ENCODE measurements at regions not wholly inside any gene's neighbourhood (a gene's known extent, or its start where the extent isn't known, plus 50 kb on each side); places are given as distances from the start of the nearest gene placed in this dataset.

GRCh38 chr2:234885118-234885517, 66.7 kb upstream of the SH3BP4 start:
- H3K27ac ChIP-seq (ENCODE audit: low read depth, low read length): no peak overlapping the region
- DNase-seq (ENCODE audit: low read depth in 1 of 2, low spot score in 2 of 2): no peak

More at GRCh38 chr2:234885118-234885517, 66.7 kb upstream of the SH3BP4 start:
- no peak overlapping the region for H3K4me2 ChIP-seq (ENCODE audit: insufficient read depth in 1 of 2, low read depth in 2 of 2, low read length in 2 of 2)
- TF ChIP-seq SIN3A (conservative IDR thresholded peaks at IDR 0.05 in 1 of 2, IDR thresholded peaks at IDR 0.05 in 1 of 2; ENCODE audit: low read depth in 1 of 2, low read length in 2 of 2) (no peak), POU5F1 (IDR thresholded peaks at IDR 0.05; ENCODE audit: low read depth, low read length) (no peak), NANOG (IDR thresholded peaks at IDR 0.05; ENCODE audit: insufficient read depth, low read depth, low read length, poor library complexity, severe bottlenecking) (no peak), TAF7 (optimal IDR thresholded peaks at IDR 0.05; ENCODE audit: borderline replicate concordance, low read depth, low read length) (no peak), KDM1A (IDR thresholded peaks at IDR 0.05; ENCODE audit: borderline replicate concordance, low read length) (no peak), EGR1 (IDR thresholded peaks at IDR 0.05; ENCODE audit: borderline replicate concordance, low read depth, low read length) (no peak), SUZ12 (IDR thresholded peaks at IDR 0.05; ENCODE audit: low read length) (no peak), RNF2 (IDR thresholded peaks at IDR 0.05; ENCODE audit: borderline replicate concordance, low read depth, low read length, missing control alignments, poor library complexity, severe bottlenecking) (no peak)
- no peaks in the 10 kb centered on the region for H4K20me1 ChIP-seq (replicated peaks in 1 of 2; ENCODE audit: control insufficient read depth in 1 of 2, insufficient read depth in 2 of 2, low read length in 2 of 2)
- H2BK12ac ChIP-seq (ENCODE audit: low read depth, low read length): no peak overlapping the region
- no peaks in the 10 kb centered on the region for H3K9me3 ChIP-seq (ENCODE audit: insufficient read depth in 2 of 2, low read depth in 1 of 2, low read length in 1 of 2)
- no peak overlapping the region for H3K9ac ChIP-seq (replicated peaks in 1 of 4; ENCODE audit: extremely low read depth in 1 of 4, low read depth in 3 of 4, low read length in 3 of 4)
- no peak overlapping the region for H2AK5ac ChIP-seq (ENCODE audit: low read depth, low read length)
- no peaks in the 10 kb centered on the region for H3K23me2 ChIP-seq (ENCODE audit: low read depth, low read length)
- H4K5ac ChIP-seq (ENCODE audit: insufficient read length, low read depth, low read length): no peak overlapping the region
- H2BK20ac ChIP-seq (ENCODE audit: low read length): no peak overlapping the region
- H3K23ac ChIP-seq (ENCODE audit: insufficient read length): no peak overlapping the region
- H3K79me1 ChIP-seq (ENCODE audit: low read depth, low read length): no peaks in the 10 kb centered on the region
- no peak overlapping the region for H2BK15ac ChIP-seq (ENCODE audit: low read length)
- no peak overlapping the region for H3K4ac ChIP-seq (replicated peaks; ENCODE audit: insufficient read length, low read depth, low read length)
- H3K27me3 ChIP-seq (replicated peaks in 1 of 4; ENCODE audit: control insufficient read depth in 3 of 4, extremely low read depth in 1 of 4, insufficient read depth in 3 of 4, low read length in 3 of 4): no peaks in the 10 kb centered on the region
- H2AFZ ChIP-seq (ENCODE audit: low read length): no peak overlapping the region
- H3K4me3 ChIP-seq (ENCODE audit: extremely low read depth in 1 of 4, insufficient read depth in 2 of 4, low read depth in 3 of 4, low read length in 4 of 4): no peak overlapping the region
- peaks cover 0 to 7% (median 6%) of the 10 kb centered on the region in 4 experiments; a peak in 3 of 7 replicates for H3K4me1 ChIP-seq (replicated peaks in 1 of 4; ENCODE audit: control insufficient read depth in 3 of 4, insufficient read depth in 4 of 4, low read length in 3 of 4)
- no peak overlapping the region for H4K91ac ChIP-seq (replicated peaks; ENCODE audit: insufficient read length, low read length)
- no peak overlapping the region for H3K56ac ChIP-seq (replicated peaks; ENCODE audit: insufficient read length, low read depth, low read length)
- no peak overlapping the region for H4K8ac ChIP-seq (ENCODE audit: extremely low read depth, insufficient read depth, low read length)
- WGBS, 2 experiments (ENCODE audit: extremely low coverage in 1 of 2, insufficient coverage in 1 of 2, insufficient read length in 1 of 2, insufficient replicate concordance in 2 of 2, low coverage in 1 of 2, low lambda C conversion rate in 2 of 2, missing lambda C conversion rate in 1 of 2): 80% methylated on average over 7 of the region's 7 CpGs; no CpG with 5 or more reads in 1 of the 2 experiments
- H2BK5ac ChIP-seq (ENCODE audit: low read depth, low read length): no peak overlapping the region
- ChIA-PET CTCF (ENCODE audit: partially characterized antibody) (interaction anchor here (0.5 to 1.0 kb wide), 3 partner anchors 10 to 21 kb away, joined by 3 read pairs; no protein-coding TSS in a partner anchor), POLR2A (ENCODE audit: partially characterized antibody) (no interaction called here)
- no peak overlapping the region for H2BK120ac ChIP-seq (replicated peaks; ENCODE audit: low read depth, low read length)
- no peaks in the 10 kb centered on the region for H3K36me3 ChIP-seq (ENCODE audit: control insufficient read depth in 2 of 4, insufficient read depth in 4 of 4, low read length in 3 of 4)
- H3K79me2 ChIP-seq (ENCODE audit: control insufficient read depth in 1 of 2, insufficient read depth in 2 of 2, low read length in 2 of 2): no peaks in the 10 kb centered on the region
- H3K18ac ChIP-seq (ENCODE audit: extremely low read depth, low read length): no peak overlapping the region
- no peak overlapping the region for H3K14ac ChIP-seq (ENCODE audit: insufficient read length)
- no peak for FAIRE-seq
